ENCODE measurements at regions not wholly inside any gene's neighbourhood (a gene's known extent, or its start where the extent isn't known, plus 50 kb on each side); places are given as distances from the start of the nearest gene placed in this dataset.

- H3K36me3 Mint-ChIP-seq (ENCODE audit: low read depth), result no peaks in the 10 kb centered on the region
- ATAC-seq, result no peak
These were observed 231.6 kb downstream of the TBXT start for GRCh38 chr6:165936096-165936495.

GRCh38 chr6:165931675-165932074 lies 236.0 kb downstream of the TBXT start:
- ATAC-seq (no peak), DNase-seq (no peak)
- H3K4me1 Mint-ChIP-seq (ENCODE audit: low read depth), result no peaks in the 10 kb centered on the region
- no peaks in the 10 kb centered on the region for H3K36me3 Mint-ChIP-seq (ENCODE audit: low read depth)
- ChIA-PET POLR2A (no interaction called here), CTCF (no interaction called here)
- no peak overlapping the region for H3K4me3 Mint-ChIP-seq
- peaks cover 6% of the 10 kb centered on the region for H3K27me3 Mint-ChIP-seq
- intact Hi-C loops (cut with micrococcal nuclease), result no loop called here
- no peaks in the 10 kb centered on the region for H3K9me3 Mint-ChIP-seq
- no peak overlapping the region for H3K27ac Mint-ChIP-seq
- TF ChIP-seq, protein P1, sequence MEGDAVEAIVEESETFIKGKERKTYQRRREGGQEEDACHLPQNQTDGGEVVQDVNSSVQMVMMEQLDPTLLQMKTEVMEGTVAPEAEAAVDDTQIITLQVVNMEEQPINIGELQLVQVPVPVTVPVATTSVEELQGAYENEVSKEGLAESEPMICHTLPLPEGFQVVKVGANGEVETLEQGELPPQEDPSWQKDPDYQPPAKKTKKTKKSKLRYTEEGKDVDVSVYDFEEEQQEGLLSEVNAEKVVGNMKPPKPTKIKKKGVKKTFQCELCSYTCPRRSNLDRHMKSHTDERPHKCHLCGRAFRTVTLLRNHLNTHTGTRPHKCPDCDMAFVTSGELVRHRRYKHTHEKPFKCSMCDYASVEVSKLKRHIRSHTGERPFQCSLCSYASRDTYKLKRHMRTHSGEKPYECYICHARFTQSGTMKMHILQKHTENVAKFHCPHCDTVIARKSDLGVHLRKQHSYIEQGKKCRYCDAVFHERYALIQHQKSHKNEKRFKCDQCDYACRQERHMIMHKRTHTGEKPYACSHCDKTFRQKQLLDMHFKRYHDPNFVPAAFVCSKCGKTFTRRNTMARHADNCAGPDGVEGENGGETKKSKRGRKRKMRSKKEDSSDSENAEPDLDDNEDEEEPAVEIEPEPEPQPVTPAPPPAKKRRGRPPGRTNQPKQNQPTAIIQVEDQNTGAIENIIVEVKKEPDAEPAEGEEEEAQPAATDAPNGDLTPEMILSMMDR (IDR thresholded peaks at IDR 0.05), result no peak

More at GRCh38 chr6:165936096-165936495, 231.6 kb downstream of the TBXT start:
- Mint-ChIP-seq H3K4me3 (no peak overlapping the region), H3K4me1 (ENCODE audit: low read depth) (no peaks in the 10 kb centered on the region), H3K27me3 (peaks cover 9% of the 10 kb centered on the region), H3K27ac (no peak overlapping the region), H3K9me3 (no peaks in the 10 kb centered on the region)
- POLR2A ChIA-PET, result no interaction called here
- intact Hi-C loops (cut with micrococcal nuclease), result no loop called here
- DNase-seq, result no peak
- TF ChIP-seq, protein P1 (IDR thresholded peaks at IDR 0.05), result no peak
- CTCF ChIA-PET, result no interaction called here

DNA sequence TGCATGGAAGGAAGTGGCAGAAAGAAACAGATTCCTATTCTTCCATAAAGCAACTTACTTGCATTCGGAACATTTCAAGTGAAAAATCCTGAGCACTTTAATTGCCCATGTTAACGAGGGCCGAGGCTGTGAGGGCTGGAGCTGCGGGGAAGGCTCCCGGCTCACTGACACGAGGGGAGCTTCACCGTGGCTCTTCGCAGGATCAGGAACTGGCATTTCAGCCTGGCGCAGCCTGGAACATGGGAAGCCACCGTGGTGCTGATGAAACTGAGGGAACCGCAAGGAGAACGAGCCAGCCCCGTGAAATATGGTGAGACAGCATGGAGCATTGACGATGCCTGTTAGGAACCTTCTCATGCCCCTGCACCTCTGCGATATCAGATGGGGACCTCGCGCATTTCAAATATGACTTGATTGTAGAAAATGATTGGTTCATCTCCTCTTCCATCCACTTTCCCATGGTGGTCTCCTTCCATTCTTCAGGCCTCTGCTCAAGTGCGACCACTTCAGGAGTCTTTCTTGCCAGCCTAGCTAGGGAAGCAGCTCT lies 236.9 kb downstream of the TBXT start:
- TF ChIP-seq, protein P1 (IDR thresholded peaks at IDR 0.05), result no peak
- H3K9me3 Mint-ChIP-seq, result no peaks in the 10 kb centered on the region
- DNase-seq (no peak), ATAC-seq (no peak)
- H3K36me3 Mint-ChIP-seq (ENCODE audit: low read depth), result no peaks in the 10 kb centered on the region
- H3K27ac Mint-ChIP-seq, result no peak overlapping the region
- no peak overlapping the region for H3K4me3 Mint-ChIP-seq
- ChIA-PET POLR2A (no interaction called here), CTCF (no interaction called here)
- no peaks in the 10 kb centered on the region for H3K27me3 Mint-ChIP-seq
- intact Hi-C loops (cut with micrococcal nuclease), result no loop called here
- H3K4me1 Mint-ChIP-seq (ENCODE audit: low read depth), result no peaks in the 10 kb centered on the region

- TF ChIP-seq, protein P1 (IDR thresholded peaks at IDR 0.05), result no peak
- Mint-ChIP-seq H3K27me3 (no peaks in the 10 kb centered on the region), H3K36me3 (ENCODE audit: low read depth) (no peaks in the 10 kb centered on the region), H3K9me3 (no peaks in the 10 kb centered on the region), H3K4me3 (no peak overlapping the region), H3K4me1 (ENCODE audit: low read depth) (no peaks in the 10 kb centered on the region), H3K27ac (no peak overlapping the region)
- CTCF ChIA-PET, result no interaction called here
- POLR2A ChIA-PET, result no interaction called here
- ATAC-seq (no peak), DNase-seq (no peak)
- intact Hi-C loops (cut with micrococcal nuclease), result no loop called here
These were observed 238.0 kb downstream of the TBXT start for GRCh38 chr6:165929607-165930006.

- H3K9me3 Mint-ChIP-seq, result no peaks in the 10 kb centered on the region
- POLR2A ChIA-PET, result interaction anchor here (0.7 kb wide), 1 partner anchor 57 kb away, joined by 4 read pairs; no protein-coding TSS in a partner anchor
- no peak for ATAC-seq
These were observed 241.3 kb downstream of the TBXT start for GRCh38 chr6:165926378-165926777.

More at GRCh38 chr6:165926378-165926777, 241.3 kb downstream of the TBXT start:
- TF ChIP-seq, protein P1 (IDR thresholded peaks at IDR 0.05), result no peak
- Mint-ChIP-seq H3K36me3 (ENCODE audit: low read depth) (no peaks in the 10 kb centered on the region), H3K4me3 (no peak overlapping the region), H3K27ac (no peak overlapping the region), H3K27me3 (peaks cover 2% of the 10 kb centered on the region), H3K4me1 (ENCODE audit: low read depth) (no peaks in the 10 kb centered on the region)
- CTCF ChIA-PET, result no interaction called here
- intact Hi-C loops (cut with micrococcal nuclease), result no loop called here
- DNase-seq, result no peak

Data from activated CD8-positive, alpha-beta T cell treated with anti-CD3 and anti-CD28 coated beads for 36 hours (primary cell).